GM21825 (cell line): ENCODE measurements at regions not wholly inside any gene's neighbourhood (a gene's known extent, or its start where the extent isn't known, plus 50 kb on each side); places are given as distances from the start of the nearest gene placed in this dataset.
A peak's percentile ranks its signal among the peaks of the same experiment; 100 is the strongest.

Source experiments
- ATAC-seq: cut with Tn5 transposase; IDR thresholded peaks from one replicate; pipeline ENCODE4 v1.9.1; 2021; ENCODE audit warnings: mild to moderate bottlenecking, moderate library complexity; ENCODE audit not compliant: unreplicated experiment

DNA sequence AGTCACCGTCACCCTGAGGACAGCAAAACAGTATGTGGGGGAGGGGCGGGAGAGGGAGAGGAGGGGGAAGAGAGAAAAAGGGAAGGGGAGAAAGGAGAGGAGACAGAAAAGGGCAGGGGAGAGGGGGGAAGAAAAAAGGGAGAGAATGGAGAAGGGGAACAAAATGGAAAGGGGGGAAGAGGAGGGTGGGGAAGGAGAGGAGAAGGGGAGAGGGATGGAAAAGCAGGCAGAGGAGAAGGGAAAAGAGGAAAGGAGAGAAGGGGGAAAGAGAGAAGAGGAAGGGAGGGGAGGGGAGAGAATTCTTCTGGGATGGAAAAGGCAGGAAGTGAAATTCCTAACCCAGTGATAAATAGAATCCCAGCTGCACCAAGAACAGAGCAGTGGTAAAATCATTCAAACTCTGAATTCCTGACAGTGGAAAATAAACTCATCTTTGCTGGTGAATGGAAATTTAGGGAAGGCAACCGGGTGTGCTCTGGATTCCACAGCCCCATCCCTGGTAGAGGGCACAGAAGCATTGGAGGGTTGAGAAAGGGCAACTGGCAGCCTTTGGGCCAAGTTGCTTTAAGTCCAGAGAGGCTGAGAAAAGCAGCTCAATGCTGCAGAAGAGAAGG lies 244.2 kb downstream of the BCOR start:
- no peak for ATAC-seq

DNA sequence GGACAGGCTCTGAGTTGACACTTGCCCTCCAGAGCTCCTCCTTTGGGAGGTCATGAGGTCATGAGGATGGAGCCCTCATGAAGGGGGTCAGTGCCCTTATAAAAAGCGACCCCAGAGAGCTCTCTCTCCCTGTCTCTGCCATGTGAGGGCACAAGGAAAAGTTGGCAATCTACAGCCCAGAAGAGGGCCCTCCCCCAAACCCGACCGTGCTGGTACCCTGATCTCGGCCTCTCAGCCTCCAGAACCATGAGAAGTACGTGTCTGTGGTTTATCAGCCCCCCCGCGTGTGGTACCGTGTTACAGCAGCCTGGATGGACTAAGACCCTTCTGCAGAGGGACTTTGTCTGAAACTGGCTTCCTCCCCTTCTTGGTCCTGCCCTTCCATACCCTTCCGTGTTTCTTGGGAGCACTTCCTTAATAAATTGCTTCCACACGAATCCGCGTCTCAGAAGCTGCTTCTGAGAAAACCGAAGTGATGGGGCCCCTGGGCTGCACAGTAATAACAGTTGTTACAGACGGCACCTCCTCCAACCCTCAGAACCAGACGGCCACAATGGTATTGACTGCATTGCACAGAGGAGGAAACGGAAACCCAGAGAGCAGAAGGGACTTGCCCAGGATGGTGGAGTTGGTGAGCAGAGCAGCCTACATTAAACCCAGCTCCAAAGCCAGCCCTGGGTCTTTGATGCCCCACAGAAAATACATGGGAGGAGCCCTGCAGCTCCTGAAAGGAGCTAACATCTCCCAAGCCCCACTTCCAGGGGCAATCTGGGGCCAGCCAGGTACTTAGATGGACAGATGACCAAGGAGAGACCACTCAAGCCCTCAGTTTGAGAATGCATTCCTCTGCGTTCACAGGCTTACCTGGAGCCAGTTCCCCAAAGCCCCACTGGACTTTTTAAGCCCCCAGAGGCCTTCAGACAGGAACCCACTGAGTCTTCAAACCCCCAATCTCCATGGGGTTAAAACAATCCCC lies 242.7 kb downstream of the BCOR start:
- ATAC-seq = peak; percentile 76

DNA sequence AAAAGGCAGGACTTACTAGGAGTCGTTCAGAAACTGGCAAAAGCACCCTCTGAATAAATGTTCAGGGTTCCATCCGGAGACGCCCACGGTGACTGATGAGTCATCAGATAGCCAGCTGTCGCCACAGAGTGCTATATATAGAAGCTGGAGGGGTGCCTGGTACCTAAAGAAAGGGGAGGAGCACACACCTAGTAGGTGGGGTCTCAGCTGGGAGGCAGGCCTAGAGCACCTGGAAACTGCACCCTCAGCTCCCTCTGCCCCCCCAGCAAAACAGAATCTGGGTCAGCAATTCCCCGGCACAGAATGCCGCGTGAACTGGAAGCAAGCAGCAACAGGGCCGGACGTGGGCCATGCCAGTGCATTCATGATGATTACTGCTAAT lies 242.0 kb downstream of the BCOR start:
- ATAC-seq = peak; percentile 55

DNA sequence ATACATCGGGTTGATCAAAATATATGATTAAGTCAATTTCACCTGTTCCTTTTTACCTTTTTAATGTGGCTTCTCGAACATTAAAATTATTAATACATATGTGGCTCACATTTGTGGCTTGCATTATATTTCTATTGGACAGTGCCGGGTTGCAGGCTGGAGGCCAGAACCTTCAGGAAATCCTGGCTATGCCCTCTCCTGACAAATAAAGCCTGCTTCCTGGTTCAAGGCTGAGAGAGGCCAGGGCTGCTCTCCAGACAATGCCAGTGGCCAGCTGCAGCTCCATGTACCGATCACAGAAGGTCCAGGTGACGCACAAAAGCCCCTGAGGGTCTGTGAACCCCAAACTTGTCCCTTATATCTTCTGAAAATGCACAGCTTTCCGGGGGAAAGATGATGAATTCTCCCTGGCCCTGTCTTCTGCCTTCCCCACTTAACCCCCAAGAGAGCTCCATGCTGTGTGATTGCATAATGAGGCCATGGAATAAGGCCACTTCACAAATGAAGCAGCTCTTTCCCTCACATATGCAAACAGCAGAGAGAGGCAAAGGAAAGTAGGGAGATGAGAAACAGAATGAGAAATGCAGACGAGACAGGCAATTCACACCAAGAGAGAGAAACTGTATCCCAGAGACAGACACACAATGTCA lies 241.2 kb downstream of the BCOR start:
- ATAC-seq = no peak

DNA sequence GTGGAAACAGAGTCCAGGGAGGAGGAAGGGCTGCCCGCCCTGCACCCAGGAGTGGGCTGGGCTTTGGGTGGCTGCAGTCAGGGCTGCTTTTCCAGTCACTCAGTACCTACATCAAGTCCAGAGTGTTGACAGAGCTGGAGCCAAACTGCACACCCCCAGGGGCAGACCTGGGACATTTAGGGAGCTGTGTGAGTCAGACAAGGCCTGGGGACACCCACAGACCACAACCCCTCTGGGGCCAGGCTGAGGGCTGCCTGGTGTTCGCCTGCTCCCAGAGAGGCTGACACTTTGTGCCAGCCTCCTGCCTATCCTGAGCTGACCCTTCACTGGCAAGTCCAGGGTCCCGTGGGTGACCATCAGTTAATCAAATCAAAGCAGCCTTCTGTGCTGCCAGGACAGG lies 240.0 kb downstream of the BCOR start:
- ATAC-seq = no peak

DNA sequence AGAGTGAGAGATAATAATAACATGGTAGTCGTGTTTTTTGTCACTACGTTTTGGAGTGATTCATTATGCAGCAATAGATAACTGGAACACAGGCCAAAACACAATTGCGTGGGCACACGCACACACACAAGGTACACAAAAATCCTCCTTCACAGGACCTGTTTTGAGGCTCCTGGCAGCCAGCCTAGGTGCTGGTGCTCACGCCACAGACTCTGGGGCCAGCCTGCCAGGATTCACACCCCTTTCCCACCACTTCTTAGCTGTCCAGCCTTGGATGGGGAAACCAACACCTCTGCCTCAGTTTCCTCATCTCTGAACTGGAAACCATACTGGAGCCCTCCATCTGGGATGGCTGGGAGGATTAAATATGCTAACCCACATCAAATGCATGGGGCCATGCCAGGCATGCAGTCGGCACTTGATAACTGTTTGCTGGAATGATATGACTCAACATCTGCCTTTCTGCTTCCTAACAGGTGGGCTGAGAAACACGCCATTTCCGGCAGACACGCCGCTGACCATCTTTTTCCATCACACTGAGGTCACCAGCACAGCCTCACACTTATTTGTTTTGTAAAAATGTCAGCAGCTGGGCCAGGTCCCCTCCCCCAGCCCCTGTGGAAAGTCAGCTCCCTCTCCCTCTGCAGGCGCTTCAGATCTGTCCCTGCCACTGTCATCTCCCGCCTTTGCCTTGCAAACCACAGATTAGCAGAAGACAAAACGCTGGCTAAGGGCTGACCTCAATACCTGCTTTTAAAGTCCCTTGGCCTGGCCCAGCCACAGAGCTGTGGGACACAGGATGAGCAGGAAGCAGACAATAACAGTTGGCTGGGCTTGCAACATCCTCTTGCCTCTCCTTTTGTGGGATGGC lies 237.5 kb downstream of the BCOR start:
- ATAC-seq = peak; percentile 62

DNA sequence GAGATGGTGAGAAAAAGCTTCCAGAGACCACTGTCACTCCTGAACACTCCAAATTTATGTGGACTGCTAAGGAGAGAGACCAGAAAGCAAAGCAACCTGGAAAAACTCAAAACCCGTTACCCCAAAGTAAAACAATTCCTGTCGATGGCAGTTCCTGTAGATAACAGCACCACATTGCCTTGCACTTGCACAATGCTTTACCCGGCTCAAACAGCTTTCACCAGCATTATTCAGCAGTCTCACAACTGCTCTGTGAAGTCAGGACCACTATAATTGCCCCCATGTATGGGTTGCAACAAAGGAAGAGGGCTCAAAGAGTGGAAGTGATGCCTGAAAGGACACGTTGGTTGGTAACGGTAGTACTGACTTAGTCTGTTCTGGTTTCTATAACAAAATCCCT lies 234.8 kb downstream of the BCOR start:
- ATAC-seq = no peak

DNA sequence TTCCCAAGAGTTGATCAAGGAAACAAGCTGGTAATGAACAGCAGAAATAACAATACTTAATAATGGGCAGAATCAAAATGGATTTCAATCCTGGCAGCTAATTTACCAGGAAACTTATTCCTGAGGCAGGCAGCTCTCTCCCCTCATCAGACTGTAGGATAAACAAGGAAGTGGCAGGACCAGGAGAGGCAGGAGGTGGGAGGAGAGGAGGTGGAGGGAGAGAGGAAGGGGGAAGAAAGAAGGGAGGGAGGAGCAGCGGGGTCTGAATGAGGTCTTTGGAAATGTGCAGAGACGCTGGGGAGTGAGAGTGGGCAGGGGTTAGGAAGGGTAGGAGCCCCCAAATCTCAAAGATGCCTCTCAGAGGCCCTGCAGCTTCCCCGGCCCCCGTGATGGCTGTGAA lies 231.5 kb downstream of the BCOR start:
- no peak for ATAC-seq

DNA sequence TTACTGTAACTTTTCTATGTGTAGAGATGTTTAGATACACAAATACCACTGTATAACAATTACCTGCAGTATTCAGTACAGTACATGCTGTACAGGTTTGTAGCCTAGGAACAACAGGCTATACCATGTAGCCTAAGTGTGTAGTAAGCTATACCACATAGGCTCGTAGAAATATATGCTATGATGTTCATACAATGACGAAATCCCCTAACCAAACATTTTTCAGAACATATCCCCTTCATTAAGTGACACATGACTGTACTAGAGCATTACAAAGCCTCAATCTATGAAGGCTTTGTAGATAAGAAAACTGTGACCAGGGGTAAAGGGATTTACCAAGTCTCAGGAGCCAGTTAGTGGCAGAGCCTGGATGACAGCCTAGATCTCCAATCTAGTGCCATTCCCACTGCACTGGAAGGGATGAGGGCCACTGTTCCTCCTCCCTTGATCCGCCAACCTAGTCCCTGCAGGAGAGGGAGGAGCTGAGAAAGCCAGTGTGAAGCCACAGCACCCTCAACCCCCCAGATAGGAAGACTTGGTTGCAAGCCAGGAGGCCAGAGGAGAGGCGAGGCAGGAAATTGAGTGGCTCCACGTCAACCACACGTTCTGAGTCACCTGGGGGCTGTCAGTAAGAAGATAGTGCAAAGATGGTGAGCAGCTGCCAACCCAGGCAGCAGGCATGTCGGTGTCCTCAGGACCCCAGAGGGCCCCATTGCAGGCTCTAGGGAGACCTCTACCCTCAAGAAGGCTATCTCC lies 227.7 kb downstream of the BCOR start:
- no peak for ATAC-seq

DNA sequence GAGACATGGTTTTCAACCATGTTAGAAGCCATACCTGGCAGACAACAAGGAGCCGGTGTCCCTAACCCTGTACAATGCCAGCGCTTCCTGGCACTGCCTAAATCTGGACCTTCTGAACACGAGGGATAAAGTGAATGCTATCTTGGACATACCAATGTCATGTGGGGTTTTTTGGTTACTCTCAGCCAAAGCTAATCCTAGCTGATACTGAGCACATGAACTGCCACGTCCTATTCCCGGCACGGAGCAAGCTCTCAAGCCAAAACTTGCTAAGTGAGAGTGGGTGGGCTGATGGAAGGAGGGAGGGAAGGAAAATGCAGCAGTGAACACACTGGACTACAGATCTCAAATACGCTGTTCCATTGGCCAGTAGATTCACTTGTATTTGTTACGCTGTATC lies 226.1 kb downstream of the BCOR start:
- no peak for ATAC-seq

DNA sequence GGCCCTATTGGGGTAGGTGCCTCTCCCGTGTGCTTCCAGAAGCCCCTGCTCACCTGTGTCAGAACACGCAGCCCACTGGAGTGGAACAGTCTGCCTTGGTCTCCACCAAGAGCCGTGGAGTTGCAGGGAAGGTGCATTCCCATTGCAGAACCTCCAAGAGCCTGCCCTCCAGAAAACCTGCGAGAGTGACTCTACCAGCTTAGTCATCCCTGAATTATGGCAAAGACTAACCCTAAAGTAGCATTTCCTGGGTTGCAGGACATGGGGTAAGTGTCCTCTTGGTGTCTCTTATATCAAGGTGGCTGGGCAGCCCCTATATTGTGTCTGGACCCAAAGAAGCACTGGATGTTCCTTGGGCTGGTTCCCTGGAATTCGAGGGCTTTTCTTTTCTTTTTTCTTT lies 224.6 kb downstream of the BCOR start:
- ATAC-seq = no peak

DNA sequence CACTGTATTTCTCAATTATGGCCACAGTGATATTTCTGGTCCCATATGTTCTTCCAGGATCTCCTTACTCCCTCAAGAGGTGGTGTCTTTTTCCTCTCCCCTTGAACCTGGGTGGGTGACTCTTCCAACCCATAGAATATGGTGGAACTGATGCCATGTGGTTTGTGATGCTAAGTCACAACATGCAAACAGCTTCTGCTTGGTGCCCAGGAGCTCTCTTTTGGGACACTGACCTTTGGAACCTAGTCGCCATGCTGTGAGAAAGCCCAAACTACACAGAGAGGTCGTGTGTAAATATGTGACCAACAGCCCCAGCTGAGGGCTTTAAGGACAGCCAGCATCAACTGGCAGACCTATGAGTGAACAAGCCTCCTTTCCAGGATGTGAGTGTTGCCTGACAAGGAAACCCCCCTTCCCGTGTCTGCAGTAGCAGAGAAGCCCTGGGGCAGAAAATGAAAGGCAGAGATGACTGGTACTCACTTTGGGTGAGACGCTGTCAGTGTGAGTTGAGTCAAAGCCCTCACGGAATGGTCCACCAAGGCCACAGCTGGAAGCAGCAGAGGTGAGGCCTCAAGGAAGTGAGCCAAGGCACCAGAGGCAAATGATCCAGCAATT lies 223.4 kb downstream of the BCOR start:
- peak; percentile 96 for ATAC-seq

DNA sequence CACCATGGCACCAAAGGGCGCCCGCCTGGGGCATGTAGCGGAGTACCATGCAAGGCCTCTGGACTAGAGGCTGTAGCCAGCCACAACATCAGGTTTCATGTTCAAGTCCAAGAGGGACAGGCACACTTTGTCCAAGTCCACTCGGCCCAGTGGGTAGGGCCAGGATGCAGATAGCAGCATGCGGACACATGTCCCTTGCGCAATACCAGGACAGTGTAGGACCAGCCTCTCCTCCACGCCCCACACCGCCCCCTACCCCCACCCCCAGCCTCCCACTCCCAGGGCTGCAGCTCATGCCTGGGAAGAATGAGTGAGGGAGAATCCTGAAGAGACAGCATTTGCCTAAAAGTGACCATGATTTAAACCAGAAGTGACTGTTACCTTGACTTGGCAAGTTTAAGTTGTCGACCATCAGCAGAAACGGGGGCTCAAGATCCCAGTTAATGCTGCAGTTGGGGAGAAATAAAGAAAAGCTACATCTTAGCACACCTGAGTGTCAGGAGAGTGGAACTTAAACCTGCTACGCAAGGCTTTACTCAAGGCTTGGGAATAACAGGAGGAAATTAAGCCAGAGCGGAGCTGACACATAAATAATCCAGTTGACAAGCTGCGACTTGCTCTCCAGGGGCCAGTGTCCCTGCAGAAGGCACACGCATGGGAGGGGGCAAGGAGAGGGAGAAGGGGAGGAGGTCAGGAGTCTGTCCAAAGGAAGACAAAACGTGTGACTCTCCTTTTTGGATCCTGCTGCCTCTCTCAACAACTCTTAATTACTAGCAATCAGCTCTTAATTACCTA lies 221.7 kb downstream of the BCOR start:
- no peak for ATAC-seq

DNA sequence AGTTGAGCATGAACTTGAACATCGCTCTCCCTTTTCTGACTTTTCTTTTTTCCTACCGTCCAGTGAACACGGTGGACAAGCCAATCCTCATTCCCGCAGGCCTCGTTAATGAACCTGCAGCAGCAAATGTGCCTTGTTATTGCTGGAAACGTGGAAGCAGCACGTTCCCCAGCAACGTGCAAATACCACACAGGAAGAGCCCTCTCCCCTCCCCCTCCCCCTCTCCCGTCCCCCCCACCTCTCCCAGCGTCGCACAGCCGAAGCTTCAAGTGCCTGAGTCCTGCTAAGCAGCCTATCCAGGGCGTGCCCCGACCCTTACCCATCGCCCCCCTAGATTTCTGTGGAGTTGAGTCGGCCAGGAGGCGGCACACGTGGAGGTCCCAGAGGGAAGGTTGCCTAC lies 219.9 kb downstream of the BCOR start:
- no peak for ATAC-seq

DNA sequence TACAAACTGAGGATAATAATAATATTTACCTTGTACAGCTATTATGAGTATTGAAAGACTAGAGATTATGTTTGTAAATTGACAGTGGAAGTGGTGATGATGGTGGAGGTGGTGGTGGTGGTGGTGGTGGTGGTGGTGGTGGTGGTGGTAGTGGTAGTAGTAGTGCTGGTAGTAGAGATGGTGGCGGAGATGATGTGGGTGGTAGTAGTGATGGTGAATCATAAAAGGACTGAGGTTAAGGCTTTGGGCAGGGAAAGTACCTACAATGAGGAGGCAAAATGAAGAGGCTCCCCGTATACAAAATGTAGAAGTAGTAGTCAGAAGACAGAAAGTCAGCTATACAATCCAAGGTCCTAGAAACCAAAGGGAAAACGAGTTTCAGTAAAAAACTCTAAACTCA lies 214.1 kb downstream of the BCOR start:
- ATAC-seq = no peak

DNA sequence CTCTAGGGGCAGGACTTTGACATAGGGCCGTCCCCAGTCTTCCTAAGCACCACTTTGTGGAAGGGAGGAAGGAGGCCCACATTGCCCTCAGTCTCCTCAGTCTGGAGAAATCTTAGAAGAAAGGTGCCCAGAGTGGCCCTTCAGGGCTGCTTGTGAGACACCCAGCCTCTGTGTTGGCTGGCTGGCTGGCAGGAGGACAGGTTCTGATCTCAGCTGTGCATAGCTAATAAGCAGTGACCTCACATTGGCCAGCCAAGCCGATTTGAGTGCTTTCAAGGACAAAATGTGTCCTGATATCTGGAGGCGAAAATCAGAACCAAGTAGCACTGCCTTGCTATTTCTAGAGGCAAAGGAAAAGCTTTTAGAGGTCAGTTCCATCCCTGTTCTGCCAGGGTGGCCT lies 211.5 kb downstream of the BCOR start:
- no peak for ATAC-seq

DNA sequence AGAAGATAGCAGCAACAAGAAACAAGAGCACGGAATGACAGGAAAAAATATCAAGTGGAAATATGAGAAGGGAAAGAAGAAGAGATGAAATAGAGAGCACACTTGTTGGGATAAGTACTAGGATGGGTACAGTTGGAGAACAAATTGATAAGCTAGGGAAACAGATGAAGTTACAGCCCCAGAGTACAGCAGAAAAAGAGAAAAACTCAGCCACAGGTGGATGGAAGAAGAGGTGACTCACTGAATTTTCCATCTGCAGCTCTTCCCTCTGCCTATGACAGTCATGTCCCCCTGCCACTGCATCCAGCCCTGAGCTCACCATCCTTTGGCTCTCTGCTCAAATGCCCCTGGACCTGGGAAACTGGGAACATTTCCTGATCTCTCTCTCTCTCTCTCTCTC lies 209.0 kb downstream of the BCOR start:
- ATAC-seq = no peak

DNA sequence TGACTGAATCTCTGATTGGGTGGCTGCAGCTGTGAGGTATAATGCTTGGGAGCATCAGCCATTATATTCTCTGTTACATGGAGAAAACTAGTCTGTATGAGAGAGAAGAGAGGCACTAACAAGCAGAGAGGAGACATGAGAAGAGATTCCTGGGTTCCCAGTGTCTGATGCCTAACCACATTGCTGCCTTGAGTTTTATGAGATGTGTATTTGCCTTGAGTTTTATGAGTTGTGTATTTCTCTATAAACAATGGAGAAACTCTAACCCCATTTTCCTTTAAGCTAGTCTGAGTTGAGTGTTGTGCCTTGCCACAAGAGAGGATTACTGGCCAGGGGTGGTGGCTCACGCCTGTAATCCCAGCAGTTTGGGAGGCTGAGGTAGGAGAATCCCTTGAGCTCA lies 208.1 kb downstream of the BCOR start:
- ATAC-seq = no peak

DNA sequence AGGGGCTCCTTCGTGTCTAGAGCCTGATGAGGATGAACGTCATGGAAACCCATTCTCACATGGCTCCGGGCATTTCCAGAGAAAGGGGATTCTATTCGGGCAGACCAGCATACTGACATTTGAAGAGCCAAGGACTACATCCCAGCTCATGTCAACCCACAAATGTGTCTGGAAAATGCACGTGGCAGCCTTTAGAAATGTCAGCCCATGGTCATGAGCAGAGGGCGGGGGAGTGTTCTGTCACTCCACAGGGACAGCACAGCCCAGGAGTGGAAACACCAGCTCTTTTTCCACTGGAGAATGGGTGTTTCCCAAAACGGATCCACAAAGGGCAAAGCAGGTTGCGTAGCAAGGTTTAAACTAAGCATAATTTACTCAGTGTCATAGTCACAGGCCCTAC lies 207.0 kb downstream of the BCOR start:
- no peak for ATAC-seq
